B cell (primary cell): ENCODE measurements at regions not wholly inside any gene's neighbourhood (a gene's known extent, or its start where the extent isn't known, plus 50 kb on each side); places are given as distances from the start of the nearest gene placed in this dataset.

ENCODE experiments used
- EZH2 ChIP-seq: IDR thresholded peaks from 2 replicates; pipeline ENCODE4 v1.6.1; 2012; ENCODE audit warnings: borderline replicate concordance, low read depth, mild to moderate bottlenecking, moderate library complexity, low read length; ENCODE audit not compliant: insufficient read depth, poor library complexity, severe bottlenecking
- TF ChIP-seq, protein P1 (sequence below): fragments of 200-600 bp; IDR thresholded peaks from one replicate; pipeline ENCODE4 v1.8.0; 2022; ENCODE audit warnings: antibody characterized with exemption, mild to moderate bottlenecking

- TF ChIP-seq, protein P1, sequence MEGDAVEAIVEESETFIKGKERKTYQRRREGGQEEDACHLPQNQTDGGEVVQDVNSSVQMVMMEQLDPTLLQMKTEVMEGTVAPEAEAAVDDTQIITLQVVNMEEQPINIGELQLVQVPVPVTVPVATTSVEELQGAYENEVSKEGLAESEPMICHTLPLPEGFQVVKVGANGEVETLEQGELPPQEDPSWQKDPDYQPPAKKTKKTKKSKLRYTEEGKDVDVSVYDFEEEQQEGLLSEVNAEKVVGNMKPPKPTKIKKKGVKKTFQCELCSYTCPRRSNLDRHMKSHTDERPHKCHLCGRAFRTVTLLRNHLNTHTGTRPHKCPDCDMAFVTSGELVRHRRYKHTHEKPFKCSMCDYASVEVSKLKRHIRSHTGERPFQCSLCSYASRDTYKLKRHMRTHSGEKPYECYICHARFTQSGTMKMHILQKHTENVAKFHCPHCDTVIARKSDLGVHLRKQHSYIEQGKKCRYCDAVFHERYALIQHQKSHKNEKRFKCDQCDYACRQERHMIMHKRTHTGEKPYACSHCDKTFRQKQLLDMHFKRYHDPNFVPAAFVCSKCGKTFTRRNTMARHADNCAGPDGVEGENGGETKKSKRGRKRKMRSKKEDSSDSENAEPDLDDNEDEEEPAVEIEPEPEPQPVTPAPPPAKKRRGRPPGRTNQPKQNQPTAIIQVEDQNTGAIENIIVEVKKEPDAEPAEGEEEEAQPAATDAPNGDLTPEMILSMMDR = no peak
- no peak for TF ChIP-seq EZH2
Measured at GRCh38 chr1:157310401-157310800, 172.2 kb upstream of the ETV3 start.
